ENCODE measurements at regions not wholly inside any gene's neighbourhood (a gene's known extent, or its start where the extent isn't known, plus 50 kb on each side); places are given as distances from the start of the nearest gene placed in this dataset.
"Not testable (repeated sequence)": the region's sequence is repeated elsewhere in the genome, so short reads cannot be mapped to it uniquely, and the experiment has no call there.

DNA sequence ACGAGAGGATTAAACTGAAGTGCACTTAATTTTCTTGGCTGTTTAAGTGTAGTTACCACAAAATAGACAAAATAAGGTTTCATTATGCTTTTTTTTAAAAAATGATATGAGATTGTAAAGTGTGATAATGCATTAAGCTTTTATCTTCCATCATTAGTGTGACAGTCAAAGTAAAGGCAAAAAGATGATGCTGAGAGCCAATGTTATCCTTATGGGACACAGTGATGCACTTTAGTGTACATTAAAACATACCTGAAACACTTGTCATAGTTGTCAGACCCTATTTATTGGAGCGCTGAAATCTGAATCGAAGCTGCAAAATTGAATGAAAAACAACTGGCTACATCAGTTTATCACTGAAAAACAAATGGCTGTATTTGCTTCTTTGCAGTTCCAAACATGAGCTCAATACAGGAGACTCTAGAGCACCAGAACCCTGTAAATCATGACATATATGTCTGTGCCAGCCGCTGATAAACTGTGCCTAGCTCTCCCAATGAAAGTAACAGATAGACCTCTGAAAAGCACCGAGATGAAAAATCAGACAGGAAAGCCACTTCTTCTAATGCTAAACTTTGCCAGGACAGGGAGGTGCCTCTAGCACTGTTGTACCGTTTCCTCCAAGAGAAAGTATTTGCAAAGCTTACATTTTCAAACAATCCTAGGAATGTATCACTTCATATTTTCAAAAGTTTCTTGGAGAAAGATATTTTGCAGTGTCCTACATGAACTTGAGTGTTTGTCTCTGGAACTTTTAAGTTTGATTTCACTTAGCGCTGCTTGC lies 120.7 kb upstream of the TMPRSS15 start:
- no peak for FAIRE-seq

DNA sequence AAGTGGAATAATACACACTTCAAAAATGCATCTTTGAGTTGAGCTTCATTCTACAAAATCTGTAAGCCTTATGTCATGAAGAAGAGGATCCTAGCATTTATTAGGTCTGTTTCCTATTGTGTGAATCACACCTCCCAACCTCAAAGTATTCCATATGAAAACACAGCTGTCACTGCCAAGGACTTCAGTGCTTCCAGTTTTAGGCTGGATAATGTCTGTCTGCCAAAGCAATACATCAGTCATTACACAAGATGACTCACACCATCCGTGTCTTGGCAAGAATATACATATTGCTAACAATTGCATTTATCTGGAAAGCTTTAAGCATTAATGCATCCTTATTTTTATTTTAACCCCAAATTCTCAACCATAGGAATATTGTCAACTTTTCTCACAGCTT lies 125.7 kb upstream of the TMPRSS15 start:
- no peak for TF ChIP-seq POLR2A (IDR thresholded peaks at IDR 0.05; ENCODE audit: low read depth, low read length)
- FAIRE-seq: peak; percentile 94
- peak; percentile 5 for DNase-seq (ENCODE audit: insufficient read length, low spot score)

More for the DNA sequence above, 120.7 kb upstream of the TMPRSS15 start:
- no peak for DNase-seq (ENCODE audit: insufficient read length, low spot score)
- no peak for TF ChIP-seq POLR2A (IDR thresholded peaks at IDR 0.05; ENCODE audit: low read depth, low read length)

DNA sequence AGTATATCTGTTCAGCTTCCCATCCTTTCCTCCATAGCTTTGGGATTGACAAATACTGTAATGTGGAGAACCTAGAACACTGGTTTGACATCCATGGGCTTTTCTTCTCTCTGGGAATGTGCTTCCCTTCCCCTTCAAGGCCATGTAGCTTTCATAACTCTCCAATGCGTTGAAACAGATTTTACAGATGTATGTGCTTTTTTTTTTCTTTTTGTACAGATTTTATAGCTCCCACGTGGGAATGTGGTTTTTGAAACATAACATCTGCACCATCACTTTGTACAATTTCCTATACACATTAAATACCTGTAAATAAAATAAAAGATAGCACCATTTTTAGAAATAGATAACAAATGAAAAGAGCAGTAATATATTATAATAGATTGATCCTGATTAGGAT lies 138.5 kb upstream of the TMPRSS15 start:
- DNase-seq (ENCODE audit: insufficient read length, low spot score): no peak
- no peak for TF ChIP-seq POLR2A (IDR thresholded peaks at IDR 0.05; ENCODE audit: low read depth, low read length)
- FAIRE-seq: no peak

DNA sequence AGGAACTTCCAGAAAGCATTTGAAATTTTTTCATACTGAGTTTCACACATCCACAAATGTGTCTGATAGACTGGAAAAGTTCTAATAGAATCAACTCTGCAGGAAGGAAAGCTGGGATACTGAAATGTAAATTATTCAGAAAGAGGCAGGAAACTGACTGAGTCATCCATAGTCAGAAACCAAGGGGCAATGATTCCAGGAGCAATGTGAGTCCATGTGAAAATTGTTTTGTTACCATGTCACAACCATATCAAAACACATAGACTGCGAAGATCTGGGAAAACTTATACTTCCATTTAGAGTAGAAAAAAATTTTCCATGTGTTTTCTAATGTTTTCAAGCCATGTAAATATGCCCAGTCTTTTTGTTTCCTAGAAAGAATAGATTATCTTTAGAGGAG lies 142.3 kb upstream of the TMPRSS15 start:
- no peak for TF ChIP-seq POLR2A (IDR thresholded peaks at IDR 0.05; ENCODE audit: low read depth, low read length)
- DNase-seq (ENCODE audit: insufficient read length, low spot score) (no peak), FAIRE-seq (peak; percentile 87)

DNA sequence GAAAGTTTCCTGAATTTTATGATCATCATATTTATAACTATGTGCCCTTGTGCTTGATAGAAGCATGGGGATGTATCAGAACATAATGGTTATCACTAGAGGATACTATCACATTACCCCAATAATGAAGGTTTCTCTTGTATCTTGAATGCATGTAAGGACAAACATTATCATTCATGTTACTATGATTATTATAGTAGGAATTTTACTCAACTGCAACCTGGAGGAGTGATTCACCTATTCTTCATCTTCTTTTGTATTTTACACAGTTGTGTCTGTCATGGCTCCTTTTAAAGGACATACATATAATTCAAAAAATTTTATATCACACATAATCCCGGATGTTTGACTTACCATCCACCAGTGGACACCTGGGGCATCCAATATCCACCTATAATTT lies 143.8 kb upstream of the TMPRSS15 start:
- no peak for FAIRE-seq
- TF ChIP-seq POLR2A (IDR thresholded peaks at IDR 0.05; ENCODE audit: low read depth, low read length): no peak

DNA sequence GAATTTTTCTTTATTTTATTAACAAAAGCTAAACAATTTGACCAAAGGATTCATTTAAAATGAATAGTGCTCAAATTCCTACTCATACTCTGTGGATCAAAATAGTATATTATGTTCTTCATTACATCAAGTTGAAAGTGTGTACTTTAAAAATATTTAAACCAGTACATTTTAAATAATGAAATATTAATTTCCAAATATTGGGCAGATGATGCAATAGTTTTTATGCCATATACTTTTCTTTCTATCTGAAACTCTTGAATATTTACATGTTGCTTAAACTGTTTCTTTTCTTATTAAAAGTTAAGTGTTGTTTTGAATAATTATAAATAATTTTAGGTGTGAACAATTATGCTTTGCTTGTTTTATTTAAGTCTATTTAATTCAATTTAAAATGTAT lies 144.7 kb upstream of the TMPRSS15 start:
- TF ChIP-seq POLR2A (IDR thresholded peaks at IDR 0.05; ENCODE audit: low read depth, low read length): no peak
- FAIRE-seq (no peak), DNase-seq (ENCODE audit: insufficient read length, low spot score) (no peak)

More for the DNA sequence above, 143.8 kb upstream of the TMPRSS15 start:
- DNase-seq (ENCODE audit: insufficient read length, low spot score): no peak

DNA sequence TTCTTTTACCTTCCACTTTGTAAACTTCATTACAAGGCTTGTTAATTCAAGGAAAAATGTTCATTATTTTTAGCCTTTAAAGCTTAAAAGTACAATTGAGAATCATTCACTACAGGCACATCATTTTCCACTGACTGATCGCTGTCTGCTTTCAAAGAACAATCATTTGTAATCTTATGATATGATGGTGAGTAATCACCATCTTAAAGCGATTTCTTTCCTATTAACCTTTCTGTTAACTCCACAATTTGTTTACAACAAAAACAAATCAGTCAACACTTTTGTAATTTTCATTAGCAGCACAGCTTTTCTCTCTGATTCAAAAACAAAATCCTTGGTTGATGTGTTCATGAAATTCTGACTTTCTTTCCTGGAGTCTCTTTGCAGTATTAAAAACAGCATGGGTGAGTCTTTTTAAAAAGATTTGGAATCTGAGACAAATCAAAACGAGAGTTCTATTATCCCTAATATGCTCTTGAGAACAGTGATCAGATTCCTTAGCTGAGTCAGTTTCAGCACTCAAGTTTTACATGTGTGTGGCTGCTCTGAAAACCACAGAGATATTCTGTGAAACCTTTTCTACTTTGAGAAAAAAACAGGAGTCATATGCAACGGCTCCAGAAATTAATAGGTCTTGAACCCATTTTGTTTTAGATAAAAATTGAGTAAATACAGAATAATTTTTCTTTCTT lies 145.8 kb upstream of the TMPRSS15 start:
- no peak for TF ChIP-seq POLR2A (IDR thresholded peaks at IDR 0.05; ENCODE audit: low read depth, low read length)
- peak; percentile 62 for FAIRE-seq
- DNase-seq (ENCODE audit: insufficient read length, low spot score): no peak

GRCh38 chr21:18550361-18550760 lies 146.8 kb upstream of the TMPRSS15 start:
- no peak for DNase-seq (ENCODE audit: insufficient read length, low spot score)
- FAIRE-seq: no peak
- no peak for TF ChIP-seq POLR2A (IDR thresholded peaks at IDR 0.05; ENCODE audit: low read depth, low read length)

DNA sequence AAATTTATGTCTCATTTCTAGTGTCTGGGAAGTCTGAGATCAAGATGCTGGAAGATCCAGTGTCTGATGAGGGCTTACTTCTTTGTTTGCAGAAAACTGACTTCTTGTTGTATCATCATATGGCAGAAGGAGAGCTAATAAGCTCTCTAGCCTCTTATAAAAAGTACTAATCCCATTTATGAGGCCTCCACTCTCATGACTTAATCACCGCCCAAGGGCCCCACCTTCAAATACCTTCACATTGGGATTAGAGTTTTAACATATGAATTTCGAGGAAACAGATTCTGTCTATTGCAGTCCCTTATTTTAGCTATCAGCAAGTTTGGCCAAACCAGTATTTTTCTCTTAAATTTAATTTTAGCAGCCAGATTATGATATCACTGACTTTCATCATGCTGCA lies 150.2 kb upstream of the TMPRSS15 start:
- FAIRE-seq (no peak), DNase-seq (ENCODE audit: insufficient read length, low spot score) (no peak)
- no peak for TF ChIP-seq POLR2A (IDR thresholded peaks at IDR 0.05; ENCODE audit: low read depth, low read length)

DNA sequence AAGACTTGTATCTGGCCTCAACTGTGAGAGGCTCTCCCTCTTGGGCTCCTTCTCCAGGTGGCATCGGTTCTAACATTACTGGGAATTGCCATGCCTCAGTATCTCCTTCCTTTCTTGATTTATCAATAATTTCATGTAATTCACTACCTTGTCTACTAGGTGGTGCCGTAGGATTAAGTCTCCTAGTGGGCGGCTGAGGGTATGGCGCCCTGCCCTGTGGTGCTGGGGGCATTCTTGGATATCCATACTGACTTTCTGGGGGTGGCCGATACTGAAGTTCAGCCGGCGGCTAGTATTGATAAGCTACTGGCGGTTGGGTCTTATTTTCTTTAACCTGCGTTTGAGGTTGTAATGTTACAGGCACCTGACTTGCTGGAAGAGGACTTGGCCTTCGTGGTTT lies 164.2 kb upstream of the TMPRSS15 start:
- not testable (repeated sequence) for FAIRE-seq; DNase-seq (ENCODE audit: insufficient read length, low spot score)

DNA sequence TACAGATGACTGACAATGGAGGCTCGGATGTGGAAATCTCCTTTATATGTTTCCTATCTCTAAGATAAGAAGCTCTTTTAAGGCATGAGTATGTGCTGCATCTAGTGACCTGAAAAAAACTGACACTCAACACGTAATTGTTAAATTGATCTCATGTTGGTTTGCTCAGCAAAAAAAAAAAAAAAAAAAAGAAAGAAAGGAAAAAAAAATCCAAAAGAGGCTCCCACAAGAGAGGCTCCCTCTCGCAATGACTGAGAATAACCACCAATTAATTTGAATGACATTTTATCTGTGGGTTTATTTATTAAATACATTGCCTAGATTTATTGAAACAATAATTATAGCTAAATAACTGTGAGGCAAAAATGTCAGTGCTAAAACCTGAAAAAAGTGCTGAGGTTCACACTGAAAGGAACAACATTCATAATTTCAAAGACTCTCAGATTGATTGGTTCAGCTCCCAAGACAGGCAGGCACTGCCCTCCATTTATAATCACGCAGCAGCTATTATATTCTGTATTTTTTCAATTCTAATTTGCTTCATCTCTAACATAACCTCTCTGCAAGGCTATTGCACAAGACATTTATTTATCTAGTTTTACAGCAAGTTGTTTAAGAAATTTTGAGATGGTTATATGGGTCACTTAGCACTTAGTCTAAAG lies 184.5 kb upstream of the TMPRSS15 start:
- FAIRE-seq: no peak
- DNase-seq (ENCODE audit: insufficient read length, low spot score): no peak
- TF ChIP-seq POLR2A (IDR thresholded peaks at IDR 0.05; ENCODE audit: low read depth, low read length): no peak

DNA sequence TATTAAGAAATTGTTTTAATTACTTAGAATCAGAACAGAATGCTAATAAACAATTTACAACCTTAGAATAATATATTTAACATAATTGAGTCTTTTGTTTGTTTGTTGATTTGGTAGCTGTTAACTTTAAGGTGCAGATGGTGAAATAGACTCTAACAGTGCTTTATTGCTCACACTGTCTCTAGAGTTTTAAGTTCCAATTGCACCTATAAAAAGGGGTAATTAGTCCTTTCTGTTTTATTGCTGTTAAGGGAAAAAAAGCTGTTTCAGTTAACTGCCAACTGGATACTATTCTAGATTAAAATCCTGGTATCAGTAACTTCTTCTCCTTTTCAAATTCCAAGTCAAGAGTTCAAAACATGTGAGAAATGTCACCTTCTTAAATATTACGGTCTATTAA lies 197.6 kb upstream of the TMPRSS15 start:
- no peak for TF ChIP-seq POLR2A (IDR thresholded peaks at IDR 0.05; ENCODE audit: low read depth, low read length)
- DNase-seq (ENCODE audit: insufficient read length, low spot score): no peak
- FAIRE-seq: no peak

GRCh38 chr21:18602711-18603110 lies 199.1 kb upstream of the TMPRSS15 start:
- DNase-seq (ENCODE audit: insufficient read length, low spot score) (no peak), FAIRE-seq (no peak)
- TF ChIP-seq POLR2A (IDR thresholded peaks at IDR 0.05; ENCODE audit: low read depth, low read length): no peak

DNA sequence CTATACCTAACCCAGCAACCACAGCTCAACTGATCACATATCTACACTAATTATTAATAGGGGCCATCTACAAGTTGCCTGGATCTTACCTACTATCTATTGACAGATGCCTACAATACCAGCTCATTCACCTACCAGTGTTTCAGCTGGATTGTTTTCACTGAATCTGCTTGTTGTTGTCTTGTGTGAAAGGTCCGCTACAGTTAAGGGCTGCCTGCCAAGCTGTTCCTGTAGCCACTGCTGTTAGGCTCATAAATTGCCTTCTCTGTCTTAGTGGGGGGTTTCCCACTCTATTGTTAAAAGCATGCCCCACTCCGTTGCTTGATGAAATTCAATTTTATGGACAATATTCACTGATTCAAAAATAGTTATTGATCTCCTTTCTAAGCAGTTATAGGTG lies 199.7 kb upstream of the TMPRSS15 start:
- no peak for DNase-seq (ENCODE audit: insufficient read length, low spot score)
- TF ChIP-seq POLR2A (IDR thresholded peaks at IDR 0.05; ENCODE audit: low read depth, low read length): no peak
- no peak for FAIRE-seq

DNA sequence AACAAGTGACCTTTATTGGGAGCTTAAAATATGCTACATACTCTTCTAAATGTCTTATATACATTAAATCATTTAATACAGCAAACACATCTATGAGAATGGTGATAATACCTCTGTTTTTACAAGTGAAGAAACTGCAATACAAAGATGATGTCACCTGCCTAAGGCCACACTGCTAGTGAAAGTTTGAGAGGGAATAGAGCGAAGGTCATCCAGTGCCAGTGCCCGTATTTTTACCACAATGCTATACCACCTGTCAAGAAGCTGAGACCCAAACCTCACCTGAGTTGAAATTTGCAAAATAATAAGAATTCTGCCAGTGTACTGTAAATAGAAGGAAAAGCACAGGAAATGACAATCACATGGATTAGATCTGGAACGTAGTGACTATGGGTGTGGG lies 200.4 kb upstream of the TMPRSS15 start:
- FAIRE-seq (no peak), DNase-seq (ENCODE audit: insufficient read length, low spot score) (no peak)
- TF ChIP-seq POLR2A (IDR thresholded peaks at IDR 0.05; ENCODE audit: low read depth, low read length): no peak

Measured in H54 (cell line).